H1 (cell line): ENCODE measurements at regions not wholly inside any gene's neighbourhood (a gene's known extent, or its start where the extent isn't known, plus 50 kb on each side); places are given as distances from the start of the nearest gene placed in this dataset.

ENCODE experiments used
- CTCF ChIA-PET: fragments of 300-600 bp; sonication (Branson Sonifier 250); formaldehyde crosslinking; loops from one replicate; lab custom pipeline; 2021; ENCODE audit not compliant: partially characterized antibody; lab: Charles Lee
- POLR2A ChIA-PET: fragments of 300-600 bp; sonication (Branson Sonifier 250); formaldehyde crosslinking; loops from one replicate; lab custom pipeline; 2021; ENCODE audit warnings: inconsistent platforms; ENCODE audit not compliant: partially characterized antibody; lab: Charles Lee
- DNase-seq, 2 experiments: peaks; one replicate each; pipeline versions ENCODE4 v3.0.0 to v3.0.0-alpha.2; 2010 to 2022; ENCODE audit warnings: low spot score in 2 of 2, low read depth in 1 of 2, mixed read lengths in 1 of 2
- FAIRE-seq: peaks from 2 replicates; lab custom pipeline; 2011; peaks lifted over from hg19 to GRCh38; lab: Jason Lieb, UNC
- H2AFZ ChIP-seq: 2 replicates; pipeline ENCODE4 v1.8.1; 2012; ENCODE audit warnings: low read length, inconsistent platforms
- H2AK5ac ChIP-seq: 2 replicates; pipeline ENCODE4 v1.6.1; 2013; ENCODE audit warnings: low read depth, low read length
- H2BK120ac ChIP-seq: replicated peaks from 2 replicates; pipeline ENCODE3; 2013; ENCODE audit warnings: low read depth, low read length, inconsistent platforms
- H2BK12ac ChIP-seq: 2 replicates; pipeline ENCODE4 v1.6.1; 2013; ENCODE audit warnings: low read depth, low read length
- H2BK15ac ChIP-seq: 2 replicates; pipeline ENCODE4 v1.6.1; 2013; ENCODE audit warnings: low read length
- H2BK20ac ChIP-seq: 2 replicates; pipeline ENCODE4 v1.6.1; 2013; ENCODE audit warnings: low read length
- H2BK5ac ChIP-seq: 2 replicates; pipeline ENCODE4 v1.6.1; 2013; ENCODE audit warnings: low read depth, low read length
- H3K14ac ChIP-seq: 2 replicates; pipeline ENCODE4 v1.6.1; 2013; ENCODE audit warnings: inconsistent platforms; ENCODE audit not compliant: insufficient read length
- H3K18ac ChIP-seq: 2 replicates; pipeline ENCODE4 v1.6.1; 2013; ENCODE audit warnings: low read length; ENCODE audit errors: extremely low read depth
- H3K23ac ChIP-seq: 2 replicates; pipeline ENCODE4 v1.6.1; 2013; ENCODE audit warnings: inconsistent platforms; ENCODE audit not compliant: insufficient read length
- H3K23me2 ChIP-seq: 2 replicates; pipeline ENCODE4 v1.6.1; 2013; ENCODE audit warnings: low read depth, low read length
- H3K27ac ChIP-seq: 2 replicates; pipeline ENCODE4 v1.6.1; 2011; ENCODE audit warnings: low read depth, low read length, inconsistent platforms
- H3K27me3 ChIP-seq, 4 experiments: replicated peaks in 1 of 4; 1 replicate in 1 of 4; 2 replicates in 3 of 4; pipeline versions ENCODE4 v1.6.1 to v1.8.1; 2011 to 2013; ENCODE audit warnings: low read length in 3 of 4, mild to moderate bottlenecking in 3 of 4, inconsistent platforms in 2 of 4, mixed read lengths in 2 of 4, moderate library complexity in 1 of 4; ENCODE audit not compliant: control insufficient read depth in 3 of 4, insufficient read depth in 3 of 4; ENCODE audit errors: extremely low read depth in 1 of 4
- H3K36me3 ChIP-seq, 4 experiments: 2 replicates each; pipeline versions ENCODE4 v1.6.1 to v1.8.1; 2011 to 2013; ENCODE audit warnings: mild to moderate bottlenecking in 4 of 4, low read length in 3 of 4, moderate library complexity in 2 of 4, control low read depth in 1 of 4, inconsistent platforms in 1 of 4; ENCODE audit not compliant: insufficient read depth in 4 of 4, control insufficient read depth in 2 of 4
- H3K4ac ChIP-seq: replicated peaks from 2 replicates; pipeline ENCODE3; 2013; ENCODE audit warnings: low read length, low read depth, mixed read lengths, inconsistent platforms; ENCODE audit not compliant: insufficient read length
- H3K4me1 ChIP-seq, 4 experiments: replicated peaks in 1 of 4; 1 replicate in 1 of 4; 2 replicates in 3 of 4; pipeline versions ENCODE4 v1.6.1 to v1.8.1; 2011 to 2013; ENCODE audit warnings: low read length in 3 of 4, inconsistent platforms in 2 of 4, mixed read lengths in 1 of 4; ENCODE audit not compliant: insufficient read depth in 4 of 4, control insufficient read depth in 3 of 4
- H3K4me2 ChIP-seq, 2 experiments: 2 replicates each; pipeline versions ENCODE4 v1.6.1 to v1.8.1; 2011 to 2013; ENCODE audit warnings: low read depth in 2 of 2, low read length in 2 of 2, control low read depth in 1 of 2, inconsistent platforms in 1 of 2, mild to moderate bottlenecking in 1 of 2; ENCODE audit not compliant: insufficient read depth in 1 of 2
- H3K4me3 ChIP-seq, 4 experiments: fragments of 200-600, 300-600 bp in 1 of 4; sonication (generic), shearing (Covaris generic), sonication (Bioruptor Twin) in 1 of 4; 2 replicates each; pipeline versions ENCODE4 v1.5.1 to v1.8.1; 2011 to 2016; ENCODE audit warnings: low read length in 4 of 4, low read depth in 3 of 4, control low read depth in 2 of 4, inconsistent platforms in 2 of 4, mild to moderate bottlenecking in 2 of 4, mixed read lengths in 1 of 4, moderate library complexity in 1 of 4; ENCODE audit not compliant: insufficient read depth in 2 of 4; ENCODE audit errors: extremely low read depth in 1 of 4
- H3K56ac ChIP-seq: replicated peaks from 2 replicates; pipeline ENCODE3; 2013; ENCODE audit warnings: low read depth, mild to moderate bottlenecking, mixed read lengths, low read length, inconsistent platforms; ENCODE audit not compliant: insufficient read length
- H3K79me1 ChIP-seq: 2 replicates; pipeline ENCODE4 v1.6.1; 2013; ENCODE audit warnings: low read depth, low read length, control low read depth
- H3K79me2 ChIP-seq, 2 experiments: 2 replicates each; pipeline versions ENCODE4 v1.6.1 to v1.8.1; 2012 to 2013; ENCODE audit warnings: low read length in 2 of 2, mild to moderate bottlenecking in 2 of 2, inconsistent platforms in 1 of 2; ENCODE audit not compliant: insufficient read depth in 2 of 2, control insufficient read depth in 1 of 2
- H3K9ac ChIP-seq, 4 experiments: replicated peaks in 1 of 4; 1 replicate in 1 of 4; 2 replicates in 3 of 4; pipeline versions ENCODE4 v1.6.1 to v1.8.1; 2011 to 2013; ENCODE audit warnings: low read depth in 3 of 4, low read length in 3 of 4, control low read depth in 2 of 4, mild to moderate bottlenecking in 2 of 4, moderate library complexity in 2 of 4, inconsistent platforms in 1 of 4; ENCODE audit errors: extremely low read depth in 1 of 4
- H3K9me3 ChIP-seq, 2 experiments: 2 replicates each; pipeline versions ENCODE4 v1.6.1 to v1.8.1; 2012 to 2013; ENCODE audit warnings: mild to moderate bottlenecking in 2 of 2, moderate library complexity in 2 of 2, control low read depth in 1 of 2, inconsistent platforms in 1 of 2, low read depth in 1 of 2, low read length in 1 of 2, mixed read lengths in 1 of 2; ENCODE audit not compliant: insufficient read depth in 2 of 2
- H4K20me1 ChIP-seq, 2 experiments: replicated peaks in 1 of 2; 2 replicates each; pipeline versions ENCODE3 to v1.8.1; 2011 to 2013; ENCODE audit warnings: inconsistent platforms in 2 of 2, low read length in 2 of 2, mild to moderate bottlenecking in 1 of 2; ENCODE audit not compliant: insufficient read depth in 2 of 2, control insufficient read depth in 1 of 2
- H4K5ac ChIP-seq: 2 replicates; pipeline ENCODE4 v1.6.1; 2013; ENCODE audit warnings: low read length, low read depth, mixed read lengths, inconsistent platforms; ENCODE audit not compliant: insufficient read length
- H4K8ac ChIP-seq: 2 replicates; pipeline ENCODE4 v1.8.0; 2013; ENCODE audit warnings: mild to moderate bottlenecking, moderate library complexity, low read length, inconsistent platforms; ENCODE audit not compliant: insufficient read depth; ENCODE audit errors: extremely low read depth
- H4K91ac ChIP-seq: replicated peaks from 2 replicates; pipeline ENCODE3; 2013; ENCODE audit warnings: low read length, mixed read lengths, inconsistent platforms; ENCODE audit not compliant: insufficient read length
- BCL11A ChIP-seq, 2 experiments: IDR thresholded peaks; one replicate each; pipeline ENCODE4 v1.6.1; 2011; ENCODE audit warnings: low read depth in 2 of 2, low read length in 2 of 2, mild to moderate bottlenecking in 2 of 2
- CHD1 ChIP-seq: IDR thresholded peaks from 2 replicates; pipeline ENCODE4 v1.6.1; 2012; ENCODE audit warnings: low read depth, low read length, improper control_type of control experiment
- HDAC2 ChIP-seq, 2 experiments: fragments of 300-600 bp in 1 of 2; sonication (generic) in 1 of 2; IDR thresholded peaks; 2 replicates each; pipeline ENCODE4 v1.6.1; 2011 to 2012; ENCODE audit warnings: low read depth in 2 of 2, low read length in 2 of 2, mild to moderate bottlenecking in 2 of 2, moderate library complexity in 2 of 2, borderline replicate concordance in 1 of 2, inconsistent platforms in 1 of 2
- POLR2A ChIP-seq, 2 experiments: IDR thresholded peaks; 1 replicate in 1 of 2; 2 replicates in 1 of 2; pipeline ENCODE4 v1.6.1; 2011; ENCODE audit warnings: low read depth in 2 of 2, low read length in 2 of 2, mild to moderate bottlenecking in 2 of 2; ENCODE audit errors: control extremely low read depth in 1 of 2
- RBBP5 ChIP-seq: IDR thresholded peaks from 2 replicates; pipeline ENCODE4 v1.7.1; 2012; ENCODE audit warnings: low read depth, mild to moderate bottlenecking, inconsistent platforms, low read length, moderate library complexity, borderline replicate concordance
- SIX5 ChIP-seq: IDR thresholded peaks from 2 replicates; pipeline ENCODE4 v1.6.1; 2011; ENCODE audit warnings: mild to moderate bottlenecking, low read depth, low read length
- SUZ12 ChIP-seq: fragments of 200-600 bp; sonication (generic); IDR thresholded peaks from 2 replicates; pipeline ENCODE4 v1.6.1; 2012; ENCODE audit warnings: mild to moderate bottlenecking, inconsistent platforms, low read length, moderate library complexity, mixed read lengths
- ZNF274 ChIP-seq: IDR thresholded peaks from 2 replicates; pipeline ENCODE4 v1.7.0; 2012; ENCODE audit warnings: low read length, borderline replicate concordance; ENCODE audit errors: extremely low read depth
- WGBS, 2 experiments: shearing (Covaris generic) in 1 of 2; methylation state at CpG; one replicate each; pipeline versions ENCODE4 v1.1.6 to v1.1.7; 2013 to 2015; ENCODE audit warnings: low lambda C conversion rate in 2 of 2, mixed read lengths in 2 of 2, inconsistent platforms in 1 of 2, low coverage in 1 of 2, missing lambda C conversion rate in 1 of 2; ENCODE audit not compliant: insufficient replicate concordance in 2 of 2, insufficient coverage in 1 of 2, insufficient read length in 1 of 2; ENCODE audit errors: extremely low coverage in 1 of 2, missing lambda C conversion rate in 1 of 2; 5-methylcytosine and 5-hydroxymethylcytosine counted together
- TF ChIP-seq, protein P1 (sequence below): IDR thresholded peaks from 2 replicates; pipeline ENCODE4 v1.6.1; 2012; ENCODE audit warnings: inconsistent platforms

DNA sequence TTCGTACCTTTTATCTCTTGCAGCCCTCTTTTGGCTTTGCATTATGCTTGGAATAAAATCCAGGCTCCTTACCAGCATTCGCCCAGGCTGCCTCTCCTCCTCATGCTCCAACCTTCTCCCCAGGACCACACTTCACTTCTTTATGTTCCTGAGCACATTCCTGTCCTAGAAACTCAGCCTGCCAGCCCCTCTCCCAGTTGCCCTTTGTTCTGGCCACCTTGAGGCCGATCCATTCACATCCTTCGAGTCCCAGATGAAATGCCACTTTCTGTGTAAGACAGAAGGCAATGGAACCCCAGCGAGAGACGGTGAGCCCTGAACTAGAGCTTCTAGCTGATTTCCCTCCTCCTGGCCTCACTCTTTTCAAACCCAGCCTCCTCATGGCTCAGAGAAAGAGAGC, 73.0 kb upstream of the NTM start:
- FAIRE-seq = no peak
- H3K79me2 ChIP-seq = peaks cover 0 to 17% of the 10 kb centered on the region in 2 experiments; a peak in 1 of 4 replicates
- H3K79me1 ChIP-seq = peaks cover 15% of the 10 kb centered on the region
- WGBS, 2 experiments = 92% methylated on average over 6 of the region's 6 CpGs; no CpG with 5 or more reads in 1 of the 2 experiments
- no peak overlapping the region for H2AFZ ChIP-seq
- no peak overlapping the region for H4K5ac ChIP-seq
- no peak overlapping the region for H2BK15ac ChIP-seq
- H3K27ac ChIP-seq = no peak overlapping the region
- no peak overlapping the region for H4K8ac ChIP-seq
- no peak overlapping the region for H3K9ac ChIP-seq
- H3K4me3 ChIP-seq = no peak overlapping the region
- no peak for DNase-seq
- H3K36me3 ChIP-seq = peaks cover 0 to 17% (median 2%) of the 10 kb centered on the region in 4 experiments; a peak in 4 of 8 replicates
- H2BK12ac ChIP-seq = no peak overlapping the region
- H3K4ac ChIP-seq = no peak overlapping the region
- no peak overlapping the region for H3K56ac ChIP-seq
- no peak overlapping the region for H3K23ac ChIP-seq
- H3K18ac ChIP-seq = no peak overlapping the region; the same call in 1 of the 2 replicates
- no peaks in the 10 kb centered on the region for H3K9me3 ChIP-seq
- H3K27me3 ChIP-seq = no peaks in the 10 kb centered on the region
- no peak overlapping the region for H3K14ac ChIP-seq
- H3K4me1 ChIP-seq = peaks cover 1 to 6% (median 2%) of the 10 kb centered on the region in 4 experiments; a peak in 5 of 7 replicates
- TF ChIP-seq SUZ12 (no peak), POLR2A (IDR thresholded peaks at IDR 0.05; ENCODE audit: control extremely low read depth in 1 of 2, low read depth in 2 of 2, low read length in 2 of 2) (no peak), RBBP5 (no peak), CHD1 (no peak), HDAC2 (IDR thresholded peaks at IDR 0.05; ENCODE audit: borderline replicate concordance in 1 of 2, low read depth in 2 of 2, low read length in 2 of 2) (no peak), ZNF274 (no peak), BCL11A (IDR thresholded peaks at IDR 0.05; ENCODE audit: low read depth in 2 of 2, low read length in 2 of 2) (no peak), SIX5 (no peak)
- TF ChIP-seq, protein P1, sequence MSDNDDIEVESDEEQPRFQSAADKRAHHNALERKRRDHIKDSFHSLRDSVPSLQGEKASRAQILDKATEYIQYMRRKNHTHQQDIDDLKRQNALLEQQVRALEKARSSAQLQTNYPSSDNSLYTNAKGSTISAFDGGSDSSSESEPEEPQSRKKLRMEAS = peak; percentile 33; the same call in 1 of the 2 replicates
- H3K4me2 ChIP-seq = no peak overlapping the region
- no peak overlapping the region for H2AK5ac ChIP-seq
- H2BK120ac ChIP-seq = no peak overlapping the region
- H4K91ac ChIP-seq = no peak overlapping the region
- POLR2A ChIA-PET = interaction anchor here (1.0 to 2.2 kb wide), 4 partner anchors 8 to 44 kb away, joined by 3 to 8 read pairs (median 5); no protein-coding TSS in a partner anchor
- H2BK20ac ChIP-seq = no peak overlapping the region
- H4K20me1 ChIP-seq = peaks cover 2 to 3% of the 10 kb centered on the region in 2 experiments
- no peaks in the 10 kb centered on the region for H3K23me2 ChIP-seq
- H2BK5ac ChIP-seq = no peak overlapping the region
- CTCF ChIA-PET = interaction anchor here (0.7 to 1.9 kb wide), 6 partner anchors 12 to 233 kb away, joined by 3 to 7 read pairs (median 3); no protein-coding TSS in a partner anchor
